ENCODE measurements at regions not wholly inside any gene's neighbourhood (a gene's known extent, or its start where the extent isn't known, plus 50 kb on each side); places are given as distances from the start of the nearest gene placed in this dataset.
"Not testable (repeated sequence)": the region's sequence is repeated elsewhere in the genome, so short reads cannot be mapped to it uniquely, and the experiment has no call there.

GRCh38 chr22:11017108-11017507 lies 4510.9 kb upstream of the OR11H1 start:
- not testable (repeated sequence) for H3K36me3 ChIP-seq, H3K9ac ChIP-seq, H3K4me3 ChIP-seq

GRCh38 chr22:11020522-11020921 lies 4507.5 kb upstream of the OR11H1 start:
- H3K4me1 ChIP-seq, H3K27ac ChIP-seq, H3K27me3 ChIP-seq, H3K9ac ChIP-seq, H3K4me3 ChIP-seq, H4K20me1 ChIP-seq, H3K4me2 ChIP-seq, H3K36me3 ChIP-seq: not testable (repeated sequence)
- peaks cover 7 to 11% (median 8%) of the 10 kb centered on the region in 11 experiments; a peak in 20 of 22 replicates for H3K9me3 ChIP-seq (replicated peaks in 1 of 11)

More at GRCh38 chr22:11017108-11017507, 4510.9 kb upstream of the OR11H1 start:
- not testable (repeated sequence) for H4K20me1 ChIP-seq; H3K9me3 ChIP-seq (replicated peaks in 1 of 11); H3K4me1 ChIP-seq; H3K27me3 ChIP-seq; H3K4me2 ChIP-seq; H3K27ac ChIP-seq

GRCh38 chr22:11026541-11026940 lies 4501.5 kb upstream of the OR11H1 start:
- not testable (repeated sequence) for H3K4me3 ChIP-seq, H3K27ac ChIP-seq, H4K20me1 ChIP-seq, H3K36me3 ChIP-seq, H3K4me1 ChIP-seq, H3K4me2 ChIP-seq, H3K9ac ChIP-seq, H3K27me3 ChIP-seq
- peaks cover 45 to 66% (median 55%) of the 10 kb centered on the region in 11 experiments for H3K9me3 ChIP-seq (replicated peaks in 1 of 11)

- peaks cover 47 to 71% (median 57%) of the 10 kb centered on the region in 11 experiments for H3K9me3 ChIP-seq (replicated peaks in 1 of 11)
- not testable (repeated sequence) for H3K4me3 ChIP-seq, H3K27ac ChIP-seq, H3K9ac ChIP-seq, H3K36me3 ChIP-seq, H3K4me1 ChIP-seq, H3K4me2 ChIP-seq, H3K27me3 ChIP-seq, H4K20me1 ChIP-seq
These were observed 4500.9 kb upstream of the OR11H1 start for GRCh38 chr22:11027064-11027463.

- H3K4me2 ChIP-seq, H3K36me3 ChIP-seq, H3K9ac ChIP-seq, H3K27me3 ChIP-seq, H3K4me3 ChIP-seq, H3K27ac ChIP-seq, H4K20me1 ChIP-seq, H3K4me1 ChIP-seq: not testable (repeated sequence)
- peaks cover 51 to 76% (median 61%) of the 10 kb centered on the region in 11 experiments for H3K9me3 ChIP-seq (replicated peaks in 1 of 11)
These were observed 4500.5 kb upstream of the OR11H1 start for GRCh38 chr22:11027532-11027931.

- not testable (repeated sequence) for H3K4me3 ChIP-seq, H3K36me3 ChIP-seq, H4K20me1 ChIP-seq, H3K27ac ChIP-seq, H3K4me1 ChIP-seq, H3K9ac ChIP-seq, H3K4me2 ChIP-seq, H3K27me3 ChIP-seq
- peaks cover 58 to 83% (median 68%) of the 10 kb centered on the region in 11 experiments for H3K9me3 ChIP-seq (replicated peaks in 1 of 11)
These were observed 4499.8 kb upstream of the OR11H1 start for GRCh38 chr22:11028180-11028579.

GRCh38 chr22:11029534-11029933 lies 4498.5 kb upstream of the OR11H1 start:
- not testable (repeated sequence) for H3K9ac ChIP-seq, H3K4me3 ChIP-seq, H3K4me1 ChIP-seq, H3K4me2 ChIP-seq, H4K20me1 ChIP-seq, H3K27ac ChIP-seq, H3K36me3 ChIP-seq, H3K27me3 ChIP-seq
- H3K9me3 ChIP-seq (replicated peaks in 1 of 11), result peaks cover 71 to 96% (median 80%) of the 10 kb centered on the region in 11 experiments

- H3K9me3 ChIP-seq (replicated peaks in 1 of 11), result peaks cover 73 to 97% (median 82%) of the 10 kb centered on the region in 11 experiments
- not testable (repeated sequence) for H3K27ac ChIP-seq, H3K36me3 ChIP-seq, H4K20me1 ChIP-seq, H3K9ac ChIP-seq, H3K27me3 ChIP-seq, H3K4me2 ChIP-seq, H3K4me3 ChIP-seq, H3K4me1 ChIP-seq
These were observed 4498.0 kb upstream of the OR11H1 start for GRCh38 chr22:11029967-11030366.

- not testable (repeated sequence) for H3K27me3 ChIP-seq, H3K27ac ChIP-seq, H3K9ac ChIP-seq, H3K4me3 ChIP-seq, H4K20me1 ChIP-seq, H3K4me1 ChIP-seq, H3K4me2 ChIP-seq, H3K36me3 ChIP-seq
- peaks cover 75 to 98% (median 84%) of the 10 kb centered on the region in 11 experiments for H3K9me3 ChIP-seq (replicated peaks in 1 of 11)
These were observed 4497.2 kb upstream of the OR11H1 start for GRCh38 chr22:11030571-11031410.

GRCh38 chr22:11032115-11032514 lies 4495.9 kb upstream of the OR11H1 start:
- H3K36me3 ChIP-seq, H3K4me1 ChIP-seq, H3K4me3 ChIP-seq, H3K27me3 ChIP-seq, H3K9ac ChIP-seq, H3K4me2 ChIP-seq, H3K27ac ChIP-seq, H4K20me1 ChIP-seq: not testable (repeated sequence)
- H3K9me3 ChIP-seq (replicated peaks in 1 of 11), result peaks cover 75 to 98% (median 86%) of the 10 kb centered on the region in 11 experiments

- H3K4me2 ChIP-seq, H3K9ac ChIP-seq, H3K27me3 ChIP-seq, H4K20me1 ChIP-seq, H3K4me1 ChIP-seq, H3K27ac ChIP-seq, H3K36me3 ChIP-seq, H3K4me3 ChIP-seq: not testable (repeated sequence)
- H3K9me3 ChIP-seq (replicated peaks in 1 of 11), result peaks cover 88 to 99% (median 91%) of the 10 kb centered on the region in 11 experiments
These were observed 4493.4 kb upstream of the OR11H1 start for GRCh38 chr22:11034660-11034987.

GRCh38 chr22:11035031-11035873 lies 4492.7 kb upstream of the OR11H1 start:
- not testable (repeated sequence) for H3K4me3 ChIP-seq, H3K27me3 ChIP-seq, H3K27ac ChIP-seq, H3K4me2 ChIP-seq, H3K36me3 ChIP-seq, H3K9ac ChIP-seq, H3K4me1 ChIP-seq, H4K20me1 ChIP-seq
- H3K9me3 ChIP-seq (replicated peaks in 1 of 11), result peaks cover 87 to 99% (median 91%) of the 10 kb centered on the region in 11 experiments

- H3K9ac ChIP-seq, H3K4me2 ChIP-seq, H3K4me3 ChIP-seq, H4K20me1 ChIP-seq, H3K4me1 ChIP-seq, H3K27ac ChIP-seq, H3K36me3 ChIP-seq, H3K27me3 ChIP-seq: not testable (repeated sequence)
- H3K9me3 ChIP-seq (replicated peaks in 1 of 11), result peaks cover 83 to 92% (median 89%) of the 10 kb centered on the region in 11 experiments
These were observed 4490.7 kb upstream of the OR11H1 start for GRCh38 chr22:11037314-11037713.

All from BLaER1 treated with 17β-estradiol and CSF1 and Interleukin-3, amounts not matched to agents 10 nM and 100 nM (cell line).